ENCODE measurements at regions not wholly inside any gene's neighbourhood (a gene's known extent, or its start where the extent isn't known, plus 50 kb on each side); places are given as distances from the start of the nearest gene placed in this dataset.

DNA sequence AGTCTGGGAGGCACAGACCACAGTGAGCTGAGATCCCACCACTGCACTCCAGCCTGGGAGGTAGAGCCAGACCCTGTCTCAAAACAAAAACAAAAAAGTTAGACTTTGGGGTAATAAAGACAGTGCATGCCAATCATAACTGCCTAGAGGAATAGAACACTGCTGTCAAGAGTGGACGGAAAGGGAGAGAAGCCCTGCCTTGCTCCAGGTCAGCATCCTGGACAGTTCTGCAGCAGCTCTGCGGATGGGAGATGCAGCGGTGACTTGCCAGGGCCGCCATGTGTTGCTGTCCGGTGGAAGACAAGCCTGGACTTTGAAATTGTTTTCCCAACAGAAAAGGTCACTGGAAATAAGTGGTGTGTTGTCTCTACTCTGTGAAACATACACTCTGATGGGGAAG lies 618.2 kb downstream of the TBC1D22A start:
- ATAC-seq (ENCODE audit: low read depth) (no peak), DNase-seq (ENCODE audit: low spot score) (peak; percentile 14)
- no peaks in the 10 kb centered on the region for H3K9me3 ChIP-seq (ENCODE audit: severe bottlenecking)
- no peaks in the 10 kb centered on the region for H3K27me3 ChIP-seq (ENCODE audit: insufficient read depth, poor library complexity, severe bottlenecking)
- H3K27ac ChIP-seq (ENCODE audit: poor library complexity, severe bottlenecking): no peak overlapping the region
- H3K36me3 ChIP-seq (ENCODE audit: low read depth): no peaks in the 10 kb centered on the region
- H3K4me1 ChIP-seq (ENCODE audit: insufficient read depth, poor library complexity, severe bottlenecking): no peaks in the 10 kb centered on the region
- H3K4me3 ChIP-seq (ENCODE audit: severe bottlenecking): no peak overlapping the region
- TF ChIP-seq, protein P1, sequence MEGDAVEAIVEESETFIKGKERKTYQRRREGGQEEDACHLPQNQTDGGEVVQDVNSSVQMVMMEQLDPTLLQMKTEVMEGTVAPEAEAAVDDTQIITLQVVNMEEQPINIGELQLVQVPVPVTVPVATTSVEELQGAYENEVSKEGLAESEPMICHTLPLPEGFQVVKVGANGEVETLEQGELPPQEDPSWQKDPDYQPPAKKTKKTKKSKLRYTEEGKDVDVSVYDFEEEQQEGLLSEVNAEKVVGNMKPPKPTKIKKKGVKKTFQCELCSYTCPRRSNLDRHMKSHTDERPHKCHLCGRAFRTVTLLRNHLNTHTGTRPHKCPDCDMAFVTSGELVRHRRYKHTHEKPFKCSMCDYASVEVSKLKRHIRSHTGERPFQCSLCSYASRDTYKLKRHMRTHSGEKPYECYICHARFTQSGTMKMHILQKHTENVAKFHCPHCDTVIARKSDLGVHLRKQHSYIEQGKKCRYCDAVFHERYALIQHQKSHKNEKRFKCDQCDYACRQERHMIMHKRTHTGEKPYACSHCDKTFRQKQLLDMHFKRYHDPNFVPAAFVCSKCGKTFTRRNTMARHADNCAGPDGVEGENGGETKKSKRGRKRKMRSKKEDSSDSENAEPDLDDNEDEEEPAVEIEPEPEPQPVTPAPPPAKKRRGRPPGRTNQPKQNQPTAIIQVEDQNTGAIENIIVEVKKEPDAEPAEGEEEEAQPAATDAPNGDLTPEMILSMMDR (IDR thresholded peaks at IDR 0.05; ENCODE audit: poor library complexity, severe bottlenecking): no peak

DNA sequence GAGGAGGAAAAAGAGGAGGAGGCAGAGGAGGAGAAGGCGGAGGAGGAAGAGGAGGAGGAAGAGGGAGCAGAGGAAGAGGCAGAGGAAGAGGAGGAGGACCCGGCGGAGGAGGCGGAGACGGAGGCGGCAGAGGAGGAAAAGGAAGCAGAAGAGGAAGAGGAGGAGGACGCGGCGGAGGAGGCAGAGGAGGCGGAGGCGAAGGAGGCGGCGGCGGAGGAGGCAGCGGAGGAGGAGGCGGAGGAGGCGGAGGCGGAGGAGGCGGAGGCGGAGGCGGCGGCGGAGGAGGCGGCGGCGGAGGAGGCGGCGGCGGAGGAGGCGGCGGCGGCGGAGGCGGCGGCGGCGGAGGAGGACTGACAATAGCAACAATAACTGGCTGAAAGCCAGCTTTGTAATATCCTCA lies 616.6 kb downstream of the TBC1D22A start:
- no peaks in the 10 kb centered on the region for H3K36me3 ChIP-seq (ENCODE audit: low read depth)
- H3K4me1 ChIP-seq (ENCODE audit: insufficient read depth, poor library complexity, severe bottlenecking): no peaks in the 10 kb centered on the region
- H3K9me3 ChIP-seq (ENCODE audit: severe bottlenecking): no peaks in the 10 kb centered on the region
- no peaks in the 10 kb centered on the region for H3K27me3 ChIP-seq (ENCODE audit: insufficient read depth, poor library complexity, severe bottlenecking)
- TF ChIP-seq, protein P1 (IDR thresholded peaks at IDR 0.05; ENCODE audit: poor library complexity, severe bottlenecking): no peak
- DNase-seq (ENCODE audit: low spot score): peak; percentile 16
- no peak for ATAC-seq (ENCODE audit: low read depth)
- no peak overlapping the region for H3K27ac ChIP-seq (ENCODE audit: poor library complexity, severe bottlenecking)
- H3K4me3 ChIP-seq (ENCODE audit: severe bottlenecking): no peak overlapping the region

GRCh38 chr22:47377926-47378560 lies 615.6 kb downstream of the TBC1D22A start:
- Histone ChIP-seq H3K27me3 (ENCODE audit: insufficient read depth, poor library complexity, severe bottlenecking) (no peaks in the 10 kb centered on the region), H3K36me3 (ENCODE audit: low read depth) (no peaks in the 10 kb centered on the region), H3K9me3 (ENCODE audit: severe bottlenecking) (no peaks in the 10 kb centered on the region), H3K27ac (ENCODE audit: poor library complexity, severe bottlenecking) (no peak overlapping the region), H3K4me1 (ENCODE audit: insufficient read depth, poor library complexity, severe bottlenecking) (no peaks in the 10 kb centered on the region), H3K4me3 (ENCODE audit: severe bottlenecking) (no peak overlapping the region)
- DNase-seq (ENCODE audit: low spot score): peak; percentile 19
- ATAC-seq (ENCODE audit: low read depth): no peak
- TF ChIP-seq, protein P1 (IDR thresholded peaks at IDR 0.05; ENCODE audit: poor library complexity, severe bottlenecking): no peak

DNA sequence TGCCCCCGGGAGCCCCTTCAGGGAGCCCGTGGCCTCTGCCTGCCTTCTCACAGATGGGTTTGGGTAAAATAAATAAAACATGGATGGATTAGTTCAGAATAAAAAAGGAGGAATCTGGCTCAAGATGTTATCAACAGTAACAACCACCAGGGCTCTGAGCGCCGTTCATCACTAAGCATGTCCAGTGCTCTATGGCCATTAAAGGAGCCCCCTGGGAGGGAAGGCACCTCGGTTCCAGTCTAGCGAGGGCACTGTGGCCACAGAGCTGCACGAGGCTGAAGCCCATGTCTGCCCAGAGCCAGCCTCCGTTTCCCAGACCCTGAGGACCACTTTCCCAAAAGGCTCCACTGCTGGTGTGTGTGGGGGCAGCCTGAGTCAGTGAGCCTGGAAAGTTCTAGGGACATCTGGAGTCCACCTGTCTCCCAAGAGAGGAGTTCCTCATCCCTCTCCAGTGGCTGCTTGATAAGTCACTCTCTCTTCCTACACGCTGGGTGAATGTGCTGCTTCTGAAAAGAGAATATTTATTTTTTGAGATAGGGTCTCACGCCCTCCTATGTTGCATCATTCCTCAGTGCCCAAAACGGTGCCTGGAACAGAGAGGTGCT lies 614.6 kb downstream of the TBC1D22A start:
- H3K27ac ChIP-seq (ENCODE audit: poor library complexity, severe bottlenecking): no peak overlapping the region
- H3K9me3 ChIP-seq (ENCODE audit: severe bottlenecking): no peaks in the 10 kb centered on the region
- no peak for ATAC-seq (ENCODE audit: low read depth)
- no peaks in the 10 kb centered on the region for H3K4me1 ChIP-seq (ENCODE audit: insufficient read depth, poor library complexity, severe bottlenecking)
- TF ChIP-seq, protein P1 (IDR thresholded peaks at IDR 0.05; ENCODE audit: poor library complexity, severe bottlenecking): no peak
- H3K36me3 ChIP-seq (ENCODE audit: low read depth): no peaks in the 10 kb centered on the region
- no peaks in the 10 kb centered on the region for H3K27me3 ChIP-seq (ENCODE audit: insufficient read depth, poor library complexity, severe bottlenecking)
- no peak overlapping the region for H3K4me3 ChIP-seq (ENCODE audit: severe bottlenecking)
- peak; percentile 23 for DNase-seq (ENCODE audit: low spot score)

- H3K36me3 ChIP-seq (ENCODE audit: low read depth): no peaks in the 10 kb centered on the region
- H3K27me3 ChIP-seq (ENCODE audit: insufficient read depth, poor library complexity, severe bottlenecking): no peaks in the 10 kb centered on the region
- H3K9me3 ChIP-seq (ENCODE audit: severe bottlenecking): no peaks in the 10 kb centered on the region
- no peak for ATAC-seq (ENCODE audit: low read depth)
- TF ChIP-seq, protein P1 (IDR thresholded peaks at IDR 0.05; ENCODE audit: poor library complexity, severe bottlenecking): no peak
- no peak overlapping the region for H3K27ac ChIP-seq (ENCODE audit: poor library complexity, severe bottlenecking)
- H3K4me1 ChIP-seq (ENCODE audit: insufficient read depth, poor library complexity, severe bottlenecking): no peaks in the 10 kb centered on the region
- H3K4me3 ChIP-seq (ENCODE audit: severe bottlenecking): no peak overlapping the region
- DNase-seq (ENCODE audit: low spot score): peak; percentile 18
These were observed 613.9 kb downstream of the TBC1D22A start for GRCh38 chr22:47376322-47376700.
